RWPE2 (cell line): ENCODE measurements at regions not wholly inside any gene's neighbourhood (a gene's known extent, or its start where the extent isn't known, plus 50 kb on each side); places are given as distances from the start of the nearest gene placed in this dataset.

Experiments used
- ATAC-seq: fragments of 200-7000 bp; cut with Tn5 transposase; 3 replicates; pipeline ENCODE4 v1.9.1; 2021; ENCODE audit warnings: low read depth
- DNase-seq: peaks from one replicate; pipeline ENCODE4 v3.0.0-alpha.2; 2020; ENCODE audit warnings: low spot score
- H3K27ac ChIP-seq: fragments of 450-650 bp; 2 replicates; pipeline ENCODE4 v1.5.1; 2017; ENCODE audit warnings: mild to moderate bottlenecking; ENCODE audit not compliant: poor library complexity, severe bottlenecking
- H3K27me3 ChIP-seq: fragments of 250-450 bp; sonication (Bioruptor Pico); 2 replicates; pipeline ENCODE4 v1.5.1; 2021; ENCODE audit warnings: mild to moderate bottlenecking, moderate library complexity; ENCODE audit not compliant: insufficient read depth, poor library complexity, severe bottlenecking
- H3K36me3 ChIP-seq: fragments of 250-450 bp; sonication (Bioruptor Pico); 2 replicates; pipeline ENCODE4 v1.5.1; 2020; ENCODE audit warnings: low read depth, mild to moderate bottlenecking, moderate library complexity
- H3K4me1 ChIP-seq: fragments of 250-450 bp; sonication (Bioruptor Pico); 2 replicates; pipeline ENCODE4 v1.5.1; 2021; ENCODE audit warnings: mild to moderate bottlenecking, moderate library complexity; ENCODE audit not compliant: insufficient read depth, poor library complexity, severe bottlenecking
- H3K4me3 ChIP-seq: fragments of 250-450 bp; sonication (Bioruptor Pico); 2 replicates; pipeline ENCODE4 v1.5.1; 2021; ENCODE audit warnings: mild to moderate bottlenecking, moderate library complexity; ENCODE audit not compliant: severe bottlenecking
- H3K9me3 ChIP-seq: fragments of 250-450 bp; sonication (Bioruptor Pico); 2 replicates; pipeline ENCODE4 v1.5.1; 2021; ENCODE audit warnings: mild to moderate bottlenecking, moderate library complexity; ENCODE audit not compliant: severe bottlenecking
- CTCF ChIP-seq: fragments of 450-650 bp; IDR thresholded peaks from one replicate; pipeline ENCODE4 v1.5.1; 2017; ENCODE audit warnings: mild to moderate bottlenecking, moderate library complexity; ENCODE audit not compliant: poor library complexity, severe bottlenecking

GRCh38 chr6:134593442-134593841, 275.5 kb upstream of the SGK1 start:
- Histone ChIP-seq H3K27ac (peak overlapping the region; percentile 63), H3K27me3 (no peaks in the 10 kb centered on the region), H3K4me3 (no peak overlapping the region), H3K4me1 (peaks cover 34% of the 10 kb centered on the region), H3K36me3 (no peaks in the 10 kb centered on the region), H3K9me3 (no peaks in the 10 kb centered on the region)
- ATAC-seq (no peak), DNase-seq (no peak)
- TF ChIP-seq CTCF: no peak

GRCh38 chr6:134593024-134593423, 275.1 kb upstream of the SGK1 start:
- no peaks in the 10 kb centered on the region for H3K27me3 ChIP-seq
- peaks cover 34% of the 10 kb centered on the region for H3K4me1 ChIP-seq
- no peaks in the 10 kb centered on the region for H3K9me3 ChIP-seq
- no peak for TF ChIP-seq CTCF
- H3K36me3 ChIP-seq: no peaks in the 10 kb centered on the region
- H3K4me3 ChIP-seq: no peak overlapping the region
- ATAC-seq (no peak), DNase-seq (no peak)
- peak overlapping the region; percentile 63 for H3K27ac ChIP-seq

- H3K4me1 ChIP-seq: peaks cover 34% of the 10 kb centered on the region
- peak overlapping the region; percentile 88 for H3K27ac ChIP-seq
- no peaks in the 10 kb centered on the region for H3K36me3 ChIP-seq
- no peak for DNase-seq
- no peak overlapping the region for H3K4me3 ChIP-seq
- no peaks in the 10 kb centered on the region for H3K9me3 ChIP-seq
- no peak for ATAC-seq
- H3K27me3 ChIP-seq: no peaks in the 10 kb centered on the region
- TF ChIP-seq CTCF: no peak
These were observed 272.5 kb upstream of the SGK1 start for GRCh38 chr6:134590449-134590848.

- no peak for DNase-seq
- Histone ChIP-seq H3K36me3 (no peaks in the 10 kb centered on the region), H3K27ac (peak overlapping the region; percentile 88), H3K9me3 (no peaks in the 10 kb centered on the region), H3K4me3 (no peak overlapping the region), H3K4me1 (peaks cover 34% of the 10 kb centered on the region), H3K27me3 (no peaks in the 10 kb centered on the region)
- TF ChIP-seq CTCF: no peak
- ATAC-seq: no peak
These were observed 272.1 kb upstream of the SGK1 start for GRCh38 chr6:134590004-134590403.

- DNase-seq (peak; percentile 91), ATAC-seq (peak; percentile 98)
- H3K9me3 ChIP-seq: no peaks in the 10 kb centered on the region
- no peaks in the 10 kb centered on the region for H3K36me3 ChIP-seq
- no peak overlapping the region for H3K4me3 ChIP-seq
- no peak for TF ChIP-seq CTCF
- no peaks in the 10 kb centered on the region for H3K27me3 ChIP-seq
- H3K4me1 ChIP-seq: peaks cover 34% of the 10 kb centered on the region
- peak overlapping the region; percentile 88 for H3K27ac ChIP-seq
These were observed 271.6 kb upstream of the SGK1 start for GRCh38 chr6:134589512-134589911.
